Glutamatergic neuron (in vitro differentiated cells): ENCODE measurements at regions not wholly inside any gene's neighbourhood (a gene's known extent, or its start where the extent isn't known, plus 50 kb on each side); places are given as distances from the start of the nearest gene placed in this dataset.

Source experiments
- DNase-seq: peaks from one replicate; pipeline ENCODE4 v3.0.0; 2022
- H3K27ac Mint-ChIP-seq: one replicate; pipeline ENCODE4 v1.8.0; 2020; ENCODE audit warnings: mild to moderate bottlenecking, mixed read lengths, inconsistent platforms; ENCODE audit not compliant: unreplicated experiment
- H3K27me3 Mint-ChIP-seq: one replicate; pipeline ENCODE4 v1.8.0; 2020; ENCODE audit warnings: mild to moderate bottlenecking, moderate library complexity, mixed read lengths, inconsistent platforms; ENCODE audit not compliant: unreplicated experiment
- H3K36me3 Mint-ChIP-seq: one replicate; pipeline ENCODE4 v1.8.0; 2020; ENCODE audit warnings: mild to moderate bottlenecking, mixed read lengths, inconsistent platforms; ENCODE audit not compliant: unreplicated experiment
- H3K4me1 Mint-ChIP-seq: one replicate; pipeline ENCODE4 v1.8.0; 2020; ENCODE audit warnings: mild to moderate bottlenecking, low read depth, mixed read lengths, inconsistent platforms; ENCODE audit not compliant: unreplicated experiment
- H3K4me3 Mint-ChIP-seq: one replicate; pipeline ENCODE4 v1.8.0; 2020; ENCODE audit warnings: mild to moderate bottlenecking, mixed read lengths, inconsistent platforms; ENCODE audit not compliant: unreplicated experiment
- H3K9me3 Mint-ChIP-seq: one replicate; pipeline ENCODE4 v1.8.0; 2020; ENCODE audit warnings: mild to moderate bottlenecking, moderate library complexity, mixed read lengths, inconsistent platforms; ENCODE audit not compliant: unreplicated experiment
- CTCF ChIP-seq: fragments of 200-600 bp; sonication (generic); IDR thresholded peaks from one replicate; pipeline ENCODE4 v1.5.0; 2021; ENCODE audit not compliant: partially characterized antibody, unreplicated experiment

- no peaks in the 10 kb centered on the region for H3K9me3 Mint-ChIP-seq
- no peak for TF ChIP-seq CTCF
- H3K36me3 Mint-ChIP-seq: peaks cover 8% of the 10 kb centered on the region
- no peak overlapping the region for H3K4me3 Mint-ChIP-seq
- no peak overlapping the region for H3K27ac Mint-ChIP-seq
- DNase-seq: no peak
- H3K27me3 Mint-ChIP-seq: peaks cover 7% of the 10 kb centered on the region
- H3K4me1 Mint-ChIP-seq: peaks cover 4% of the 10 kb centered on the region
Measured at GRCh38 chr11:130721023-130721681, 195.1 kb downstream of the SNX19 start.

- Mint-ChIP-seq H3K4me3 (no peak overlapping the region), H3K36me3 (peaks cover 2% of the 10 kb centered on the region), H3K27ac (no peak overlapping the region), H3K4me1 (peaks cover 4% of the 10 kb centered on the region), H3K27me3 (peaks cover 5% of the 10 kb centered on the region), H3K9me3 (no peaks in the 10 kb centered on the region)
- no peak for TF ChIP-seq CTCF
- no peak for DNase-seq
Measured at GRCh38 chr11:130721736-130722135, 194.5 kb downstream of the SNX19 start.

GRCh38 chr11:130722401-130722800 lies 193.9 kb downstream of the SNX19 start:
- Mint-ChIP-seq H3K4me3 (no peak overlapping the region), H3K27ac (no peak overlapping the region), H3K36me3 (no peaks in the 10 kb centered on the region), H3K27me3 (peaks cover 5% of the 10 kb centered on the region), H3K4me1 (peaks cover 4% of the 10 kb centered on the region), H3K9me3 (no peaks in the 10 kb centered on the region)
- no peak for DNase-seq
- no peak for TF ChIP-seq CTCF

- no peak for DNase-seq
- no peak for TF ChIP-seq CTCF
- H3K36me3 Mint-ChIP-seq: peaks cover 7% of the 10 kb centered on the region
- no peaks in the 10 kb centered on the region for H3K9me3 Mint-ChIP-seq
- H3K27me3 Mint-ChIP-seq: no peaks in the 10 kb centered on the region
- H3K4me3 Mint-ChIP-seq: no peak overlapping the region
- no peak overlapping the region for H3K27ac Mint-ChIP-seq
- no peaks in the 10 kb centered on the region for H3K4me1 Mint-ChIP-seq
Measured at GRCh38 chr11:130725421-130726233, 190.7 kb downstream of the SNX19 start.
